ENCODE measurements at regions not wholly inside any gene's neighbourhood (a gene's known extent, or its start where the extent isn't known, plus 50 kb on each side); places are given as distances from the start of the nearest gene placed in this dataset.

DNA sequence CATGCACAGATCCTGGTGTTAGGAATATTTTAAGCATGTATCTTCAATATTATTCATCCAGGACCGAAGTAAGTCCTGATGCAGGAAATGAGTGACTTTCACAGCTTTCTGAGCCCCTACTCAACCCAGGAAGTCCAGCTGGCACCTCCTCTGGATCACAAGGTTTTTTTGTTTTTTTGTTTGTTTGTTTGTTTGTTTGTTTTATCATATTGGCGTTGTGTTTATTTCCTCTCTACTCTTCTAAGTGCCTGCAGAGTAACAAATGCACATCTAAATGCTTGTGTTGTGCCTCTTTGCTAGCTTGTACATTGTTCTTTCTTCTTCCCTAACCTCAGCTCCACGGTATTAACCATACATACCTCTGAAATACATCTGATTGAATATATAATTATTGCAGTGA lies 594.3 kb upstream of the ADGRB3 start:
- no peak overlapping the region for H3K4me3 ChIP-seq (ENCODE audit: low read depth, low read length)
- TF ChIP-seq, protein P1, sequence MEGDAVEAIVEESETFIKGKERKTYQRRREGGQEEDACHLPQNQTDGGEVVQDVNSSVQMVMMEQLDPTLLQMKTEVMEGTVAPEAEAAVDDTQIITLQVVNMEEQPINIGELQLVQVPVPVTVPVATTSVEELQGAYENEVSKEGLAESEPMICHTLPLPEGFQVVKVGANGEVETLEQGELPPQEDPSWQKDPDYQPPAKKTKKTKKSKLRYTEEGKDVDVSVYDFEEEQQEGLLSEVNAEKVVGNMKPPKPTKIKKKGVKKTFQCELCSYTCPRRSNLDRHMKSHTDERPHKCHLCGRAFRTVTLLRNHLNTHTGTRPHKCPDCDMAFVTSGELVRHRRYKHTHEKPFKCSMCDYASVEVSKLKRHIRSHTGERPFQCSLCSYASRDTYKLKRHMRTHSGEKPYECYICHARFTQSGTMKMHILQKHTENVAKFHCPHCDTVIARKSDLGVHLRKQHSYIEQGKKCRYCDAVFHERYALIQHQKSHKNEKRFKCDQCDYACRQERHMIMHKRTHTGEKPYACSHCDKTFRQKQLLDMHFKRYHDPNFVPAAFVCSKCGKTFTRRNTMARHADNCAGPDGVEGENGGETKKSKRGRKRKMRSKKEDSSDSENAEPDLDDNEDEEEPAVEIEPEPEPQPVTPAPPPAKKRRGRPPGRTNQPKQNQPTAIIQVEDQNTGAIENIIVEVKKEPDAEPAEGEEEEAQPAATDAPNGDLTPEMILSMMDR (IDR thresholded peaks at IDR 0.05; ENCODE audit: insufficient read depth, low read depth, low read length), result no peak
- no peak for DNase-seq (ENCODE audit: low read depth)

DNA sequence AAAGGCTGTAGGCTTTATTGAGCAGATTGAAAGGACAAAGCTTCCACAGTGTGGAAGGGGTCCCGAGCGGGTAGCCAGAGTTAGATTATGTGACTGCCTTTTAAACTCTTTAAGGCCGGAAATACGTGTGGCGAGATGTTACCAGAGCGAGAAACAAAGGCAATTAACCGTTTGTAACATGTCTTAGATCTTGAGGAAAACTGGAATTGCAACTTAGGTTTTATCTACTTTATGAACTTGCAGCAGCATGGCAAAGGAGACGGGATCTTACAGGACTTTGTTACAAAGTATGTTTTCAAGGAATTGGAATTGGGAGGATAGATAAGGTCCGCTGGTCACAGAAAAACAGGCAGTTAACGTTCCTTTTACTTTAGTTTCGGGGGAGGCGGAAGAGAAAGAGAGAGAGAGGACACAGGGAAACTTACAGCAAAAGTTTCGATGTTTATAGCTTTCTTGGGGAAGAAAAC lies 594.7 kb upstream of the ADGRB3 start:
- TF ChIP-seq, protein P1 (IDR thresholded peaks at IDR 0.05; ENCODE audit: insufficient read depth, low read depth, low read length), result no peak
- no peak overlapping the region for H3K4me3 ChIP-seq (ENCODE audit: low read depth, low read length)
- no peak for DNase-seq (ENCODE audit: low read depth)

DNA sequence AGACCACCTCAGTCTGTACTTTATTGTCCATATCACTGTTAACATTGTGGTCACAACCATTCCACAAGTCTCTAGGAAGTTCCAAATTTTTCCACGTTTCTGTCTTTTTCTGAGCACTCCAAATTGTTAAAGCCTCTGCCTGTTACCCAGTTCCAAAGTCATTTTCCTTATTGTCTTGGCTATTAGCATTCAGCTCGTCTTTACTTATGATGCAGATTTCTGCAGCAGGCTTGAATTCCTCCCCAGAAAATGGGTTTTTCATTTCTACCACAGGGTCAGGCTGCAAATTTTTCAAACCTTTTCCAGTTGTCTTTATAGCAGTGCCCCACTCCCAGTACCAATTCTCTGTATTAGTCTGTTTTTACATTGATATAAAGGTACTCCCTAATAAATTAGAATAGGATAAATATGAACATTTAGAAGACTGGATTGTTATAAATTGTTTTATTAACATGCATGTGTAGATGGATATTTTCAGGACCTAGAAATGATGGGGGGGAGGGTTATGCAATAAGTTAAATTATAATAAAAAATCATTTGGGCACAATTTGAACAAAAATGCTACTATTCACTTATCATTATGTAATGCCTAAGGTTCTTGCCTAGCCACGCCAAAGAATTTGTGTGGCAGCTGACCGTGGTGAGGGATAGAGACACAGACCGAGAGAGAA lies 595.3 kb upstream of the ADGRB3 start:
- DNase-seq (ENCODE audit: low read depth), result no peak
- TF ChIP-seq, protein P1 (IDR thresholded peaks at IDR 0.05; ENCODE audit: insufficient read depth, low read depth, low read length), result no peak

DNA sequence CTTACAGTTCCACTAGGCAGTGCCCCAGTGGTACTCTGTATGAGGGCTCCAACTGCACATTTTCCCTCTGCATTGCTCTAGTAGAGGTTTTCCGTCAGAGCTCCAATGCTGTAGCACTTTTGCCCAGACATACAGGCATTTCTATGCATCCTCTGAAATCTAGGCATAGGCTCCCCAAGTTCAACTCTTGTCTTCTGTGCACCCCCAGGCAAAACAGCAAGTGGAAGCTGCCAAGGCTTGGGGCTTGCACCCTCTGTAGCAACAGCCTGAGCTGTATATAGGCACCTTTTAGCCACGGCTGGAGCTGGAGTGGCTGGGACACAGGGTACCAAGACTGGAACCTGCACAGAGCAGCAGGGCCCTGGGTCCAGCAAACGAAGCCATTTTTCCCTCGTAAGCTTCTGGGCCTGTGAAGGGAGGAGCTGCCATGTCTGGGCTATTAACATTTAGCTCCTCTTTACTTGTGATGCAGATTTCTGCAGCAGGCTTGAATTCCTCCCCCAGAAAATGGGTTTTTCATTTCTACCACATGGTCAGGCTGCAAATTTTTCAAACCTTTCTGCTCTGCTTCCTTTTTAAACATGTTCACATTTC lies 596.2 kb upstream of the ADGRB3 start:
- H3K4me3 ChIP-seq (ENCODE audit: low read depth, low read length), result no peak overlapping the region
- TF ChIP-seq, protein P1 (IDR thresholded peaks at IDR 0.05; ENCODE audit: insufficient read depth, low read depth, low read length), result no peak
- DNase-seq (ENCODE audit: low read depth), result no peak

More for the DNA sequence above, 595.3 kb upstream of the ADGRB3 start:
- H3K4me3 ChIP-seq (ENCODE audit: low read depth, low read length), result no peak overlapping the region

DNA sequence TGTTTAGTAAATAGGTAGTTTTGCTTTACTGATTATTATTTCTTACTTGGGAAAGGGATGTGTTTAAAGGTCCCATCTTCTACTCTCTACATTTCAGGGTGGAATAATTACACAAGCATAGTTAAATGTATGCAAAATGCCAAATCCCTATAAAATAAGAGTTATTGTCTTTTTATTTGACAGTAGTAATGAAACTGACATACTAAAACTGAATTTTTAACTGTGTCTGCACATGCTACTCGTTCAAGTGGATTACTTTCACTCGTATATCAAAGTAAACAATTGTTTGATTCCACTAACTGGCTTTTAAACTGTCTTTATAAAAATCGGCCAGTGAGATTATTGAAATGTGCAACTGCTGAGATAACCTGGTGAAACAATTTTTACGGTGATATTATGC lies 602.9 kb upstream of the ADGRB3 start:
- no peak for DNase-seq (ENCODE audit: low read depth)
- TF ChIP-seq, protein P1 (IDR thresholded peaks at IDR 0.05; ENCODE audit: insufficient read depth, low read depth, low read length), result no peak
- H3K4me3 ChIP-seq (ENCODE audit: low read depth, low read length), result no peak overlapping the region

DNA sequence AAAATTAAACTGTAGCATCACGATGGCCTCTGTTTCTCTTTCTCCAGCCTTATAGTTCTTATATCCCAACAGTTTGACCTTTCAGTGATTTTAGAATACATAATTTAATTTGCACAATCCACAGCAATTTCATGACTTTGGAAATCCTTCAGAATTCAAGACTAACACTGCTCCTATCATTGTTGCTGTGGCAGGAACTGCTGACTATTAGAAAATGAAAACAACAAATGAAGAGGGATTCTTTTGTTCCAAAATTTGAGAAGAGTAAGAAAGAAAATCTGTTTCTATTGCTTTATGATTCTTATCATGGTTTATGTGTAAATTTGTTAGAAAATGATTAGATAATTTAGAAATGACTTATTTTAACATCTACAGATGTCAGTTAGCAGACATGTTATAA lies 604.0 kb upstream of the ADGRB3 start:
- TF ChIP-seq, protein P1 (IDR thresholded peaks at IDR 0.05; ENCODE audit: insufficient read depth, low read depth, low read length), result no peak
- DNase-seq (ENCODE audit: low read depth), result no peak
- no peak overlapping the region for H3K4me3 ChIP-seq (ENCODE audit: low read depth, low read length)
